CD8-positive, alpha-beta memory T cell (primary cell): ENCODE measurements at regions not wholly inside any gene's neighbourhood (a gene's known extent, or its start where the extent isn't known, plus 50 kb on each side); places are given as distances from the start of the nearest gene placed in this dataset.

Source experiments
- CTCF ChIA-PET: fragments of 350-600 bp; sonication (Branson Sonifier 250); formaldehyde crosslinking; loops from one replicate; lab custom pipeline; 2021; ENCODE audit warnings: antibody characterized with exemption; lab: Charles Lee
- POLR2A ChIA-PET: fragments of 350-600 bp; sonication (Branson Sonifier 250); formaldehyde crosslinking; loops from one replicate; lab custom pipeline; 2021; ENCODE audit warnings: antibody characterized with exemption; lab: Charles Lee
- DNase-seq, 5 donors: peaks; one replicate each; pipeline versions ENCODE4 v3.0.0 to v3.0.0-alpha.2; 2020 to 2022; ENCODE audit warnings: mixed read lengths in 1 of 5
- H3K27ac ChIP-seq: one replicate; pipeline ENCODE4 v1.7.0; 2013; ENCODE audit warnings: low read depth, mild to moderate bottlenecking, low read length, moderate library complexity
- H3K27me3 ChIP-seq: 2 replicates; pipeline ENCODE4 v1.7.0; 2013; ENCODE audit warnings: low read length, mild to moderate bottlenecking; ENCODE audit not compliant: insufficient read depth, poor library complexity, severe bottlenecking
- H3K36me3 ChIP-seq: 2 replicates; pipeline ENCODE4 v1.7.0; 2013; ENCODE audit warnings: mild to moderate bottlenecking, low read length, moderate library complexity; ENCODE audit not compliant: insufficient read depth
- H3K4me1 ChIP-seq: 2 replicates; pipeline ENCODE4 v1.7.0; 2013; ENCODE audit warnings: mild to moderate bottlenecking, low read length, moderate library complexity; ENCODE audit not compliant: insufficient read depth
- H3K4me3 ChIP-seq: 2 replicates; pipeline ENCODE4 v1.7.0; 2013; ENCODE audit warnings: mild to moderate bottlenecking, low read length
- H3K9me3 ChIP-seq: 2 replicates; pipeline ENCODE4 v1.7.0; 2013; ENCODE audit warnings: mild to moderate bottlenecking, low read length
- H3K27ac Mint-ChIP-seq, 8 donors: one replicate each; pipeline ENCODE4 v1.8.0; 2020 to 2021; ENCODE audit warnings: mixed read lengths in 8 of 8, mild to moderate bottlenecking in 6 of 8, inconsistent platforms in 3 of 8, moderate library complexity in 3 of 8
- H3K27me3 Mint-ChIP-seq, 2 donors: one replicate each; pipeline ENCODE4 v1.8.0; 2020 to 2021; ENCODE audit warnings: mixed read lengths in 2 of 2, mild to moderate bottlenecking in 1 of 2, moderate library complexity in 1 of 2
- H3K36me3 Mint-ChIP-seq, 3 donors: one replicate each; pipeline ENCODE4 v1.8.0; 2020 to 2021; ENCODE audit warnings: mixed read lengths in 3 of 3, inconsistent platforms in 1 of 3, mild to moderate bottlenecking in 1 of 3
- H3K4me1 Mint-ChIP-seq, 3 donors: one replicate each; pipeline ENCODE4 v1.8.0; 2020 to 2021; ENCODE audit warnings: mixed read lengths in 3 of 3, inconsistent platforms in 1 of 3, mild to moderate bottlenecking in 1 of 3
- H3K4me3 Mint-ChIP-seq, 7 donors: one replicate each; pipeline ENCODE4 v1.8.0; 2020 to 2021; ENCODE audit warnings: mixed read lengths in 7 of 7, mild to moderate bottlenecking in 6 of 7, moderate library complexity in 4 of 7, inconsistent platforms in 2 of 7
- H3K9me3 Mint-ChIP-seq, 5 donors: one replicate each; pipeline ENCODE4 v1.8.0; 2020 to 2022; ENCODE audit warnings: mixed read lengths in 5 of 5, mild to moderate bottlenecking in 3 of 5, moderate library complexity in 2 of 5, inconsistent platforms in 1 of 5

- Histone ChIP-seq H3K4me1 (no peaks in the 10 kb centered on the region), H3K4me3 (no peak overlapping the region), H3K27me3 (no peaks in the 10 kb centered on the region), H3K36me3 (no peaks in the 10 kb centered on the region), H3K9me3 (no peaks in the 10 kb centered on the region), H3K27ac (no peak overlapping the region)
- H3K4me3 Mint-ChIP-seq = no peak overlapping the region
- H3K36me3 Mint-ChIP-seq = no peaks in the 10 kb centered on the region
- no peaks in the 10 kb centered on the region for H3K9me3 Mint-ChIP-seq
- H3K4me1 Mint-ChIP-seq = no peaks in the 10 kb centered on the region
- no peak overlapping the region for H3K27ac Mint-ChIP-seq
- peaks cover 0 to 16% of the 10 kb centered on the region in 2 donors for H3K27me3 Mint-ChIP-seq
- no peak for DNase-seq
- ChIA-PET POLR2A (no interaction called here), CTCF (no interaction called here)
These were observed 52.9 kb upstream of the HDDC2 start for GRCh38 chr6:125354649-125355048.

GRCh38 chr6:125356884-125357283 is 55.1 kb upstream of the HDDC2 start:
- no peak overlapping the region for H3K27ac ChIP-seq
- H3K4me1 ChIP-seq = no peaks in the 10 kb centered on the region
- no peak overlapping the region for H3K4me3 Mint-ChIP-seq
- ChIA-PET POLR2A (no interaction called here), CTCF (no interaction called here)
- DNase-seq = no peak
- no peaks in the 10 kb centered on the region for H3K9me3 ChIP-seq
- H3K4me3 ChIP-seq = no peak overlapping the region
- H3K27me3 Mint-ChIP-seq = peaks cover 3 to 11% of the 10 kb centered on the region in 2 donors
- no peaks in the 10 kb centered on the region for H3K4me1 Mint-ChIP-seq
- H3K36me3 ChIP-seq = no peaks in the 10 kb centered on the region
- peaks cover 0 to 3% (median 0%) of the 10 kb centered on the region in 5 donors for H3K9me3 Mint-ChIP-seq
- peak overlapping the region in 1 of 8 donors; percentile 34 for H3K27ac Mint-ChIP-seq
- H3K36me3 Mint-ChIP-seq = no peaks in the 10 kb centered on the region
- no peaks in the 10 kb centered on the region for H3K27me3 ChIP-seq

GRCh38 chr6:125357515-125358256 is 55.9 kb upstream of the HDDC2 start:
- no peak overlapping the region for H3K27ac Mint-ChIP-seq
- H3K36me3 Mint-ChIP-seq = peaks cover 0 to 2% (median 0%) of the 10 kb centered on the region in 3 donors
- ChIA-PET CTCF (no interaction called here), POLR2A (no interaction called here)
- H3K4me3 Mint-ChIP-seq = no peak overlapping the region
- Histone ChIP-seq H3K27ac (no peak overlapping the region), H3K27me3 (no peaks in the 10 kb centered on the region), H3K4me3 (no peak overlapping the region), H3K36me3 (no peaks in the 10 kb centered on the region), H3K9me3 (no peaks in the 10 kb centered on the region), H3K4me1 (no peaks in the 10 kb centered on the region)
- peaks cover 0 to 3% (median 0%) of the 10 kb centered on the region in 5 donors for H3K9me3 Mint-ChIP-seq
- peaks cover 3 to 19% of the 10 kb centered on the region in 2 donors for H3K27me3 Mint-ChIP-seq
- peak in 1 of 5 donors; percentile 2 for DNase-seq
- H3K4me1 Mint-ChIP-seq = peaks cover 0 to 3% (median 0%) of the 10 kb centered on the region in 3 donors

- no peak for DNase-seq
- H3K9me3 Mint-ChIP-seq = peaks cover 0 to 3% (median 0%) of the 10 kb centered on the region in 5 donors
- H3K4me3 Mint-ChIP-seq = no peak overlapping the region
- Histone ChIP-seq H3K27ac (no peak overlapping the region), H3K4me1 (no peaks in the 10 kb centered on the region), H3K9me3 (no peaks in the 10 kb centered on the region), H3K36me3 (no peaks in the 10 kb centered on the region), H3K27me3 (no peaks in the 10 kb centered on the region), H3K4me3 (no peak overlapping the region)
- no peak overlapping the region for H3K27ac Mint-ChIP-seq
- POLR2A ChIA-PET = no interaction called here
- H3K4me1 Mint-ChIP-seq = peaks cover 0 to 5% (median 0%) of the 10 kb centered on the region in 3 donors
- CTCF ChIA-PET = no interaction called here
- H3K27me3 Mint-ChIP-seq = peaks cover 3 to 25% of the 10 kb centered on the region in 2 donors
- H3K36me3 Mint-ChIP-seq = peaks cover 0 to 3% (median 0%) of the 10 kb centered on the region in 3 donors
These were observed 57.1 kb upstream of the HDDC2 start for GRCh38 chr6:125358898-125359297.

GRCh38 chr6:125361868-125362267 is 60.1 kb upstream of the HDDC2 start:
- no peaks in the 10 kb centered on the region for H3K9me3 ChIP-seq
- no peak overlapping the region for H3K27ac ChIP-seq
- DNase-seq = no peak
- ChIA-PET CTCF (no interaction called here), POLR2A (no interaction called here)
- H3K9me3 Mint-ChIP-seq = peaks cover 0 to 3% (median 0%) of the 10 kb centered on the region in 5 donors
- H3K27me3 ChIP-seq = no peaks in the 10 kb centered on the region
- H3K4me3 Mint-ChIP-seq = no peak overlapping the region
- peaks cover 0 to 5% (median 0%) of the 10 kb centered on the region in 3 donors for H3K4me1 Mint-ChIP-seq
- peaks cover 10 to 49% of the 10 kb centered on the region in 2 donors for H3K27me3 Mint-ChIP-seq
- H3K4me3 ChIP-seq = no peak overlapping the region
- no peaks in the 10 kb centered on the region for H3K36me3 ChIP-seq
- H3K27ac Mint-ChIP-seq = no peak overlapping the region
- no peaks in the 10 kb centered on the region for H3K4me1 ChIP-seq
- peaks cover 0 to 3% (median 0%) of the 10 kb centered on the region in 3 donors for H3K36me3 Mint-ChIP-seq

- Histone ChIP-seq H3K36me3 (no peaks in the 10 kb centered on the region), H3K27ac (no peak overlapping the region), H3K4me3 (no peak overlapping the region), H3K9me3 (no peaks in the 10 kb centered on the region), H3K4me1 (no peaks in the 10 kb centered on the region), H3K27me3 (no peaks in the 10 kb centered on the region)
- CTCF ChIA-PET = no interaction called here
- H3K4me1 Mint-ChIP-seq = peaks cover 0 to 5% (median 0%) of the 10 kb centered on the region in 3 donors
- POLR2A ChIA-PET = no interaction called here
- peaks cover 0 to 3% (median 0%) of the 10 kb centered on the region in 3 donors for H3K36me3 Mint-ChIP-seq
- H3K4me3 Mint-ChIP-seq = peak overlapping the region in 2 of 7 donors; percentile 15 to 45
- H3K27me3 Mint-ChIP-seq = peaks cover 10 to 54% of the 10 kb centered on the region in 2 donors
- H3K9me3 Mint-ChIP-seq = peaks cover 0 to 3% (median 0%) of the 10 kb centered on the region in 5 donors
- no peak for DNase-seq
- H3K27ac Mint-ChIP-seq = no peak overlapping the region
These were observed 61.5 kb upstream of the HDDC2 start for GRCh38 chr6:125363039-125363823.

- H3K4me1 ChIP-seq = no peaks in the 10 kb centered on the region
- H3K4me3 Mint-ChIP-seq = no peak overlapping the region
- H3K36me3 Mint-ChIP-seq = peaks cover 0 to 3% (median 0%) of the 10 kb centered on the region in 3 donors
- H3K27ac Mint-ChIP-seq = no peak overlapping the region
- no peak overlapping the region for H3K4me3 ChIP-seq
- no peak for DNase-seq
- ChIA-PET CTCF (no interaction called here), POLR2A (no interaction called here)
- H3K4me1 Mint-ChIP-seq = peaks cover 0 to 5% (median 0%) of the 10 kb centered on the region in 3 donors
- no peak overlapping the region for H3K27ac ChIP-seq
- peaks cover 0 to 3% (median 0%) of the 10 kb centered on the region in 5 donors for H3K9me3 Mint-ChIP-seq
- H3K27me3 Mint-ChIP-seq = peaks cover 10 to 56% of the 10 kb centered on the region in 2 donors
- no peaks in the 10 kb centered on the region for H3K36me3 ChIP-seq
- H3K9me3 ChIP-seq = no peaks in the 10 kb centered on the region
- no peaks in the 10 kb centered on the region for H3K27me3 ChIP-seq
These were observed 62.0 kb upstream of the HDDC2 start for GRCh38 chr6:125363824-125364165.

GRCh38 chr6:125365230-125365629 is 63.5 kb upstream of the HDDC2 start:
- Mint-ChIP-seq H3K27me3 (peaks cover 12 to 55% of the 10 kb centered on the region in 2 donors), H3K9me3 (peaks cover 0 to 3% (median 0%) of the 10 kb centered on the region in 5 donors), H3K27ac (no peak overlapping the region), H3K4me3 (no peak overlapping the region), H3K4me1 (peaks cover 0 to 5% (median 0%) of the 10 kb centered on the region in 3 donors), H3K36me3 (peaks cover 0 to 3% (median 0%) of the 10 kb centered on the region in 3 donors)
- CTCF ChIA-PET = no interaction called here
- POLR2A ChIA-PET = no interaction called here
- Histone ChIP-seq H3K36me3 (no peaks in the 10 kb centered on the region), H3K9me3 (no peaks in the 10 kb centered on the region), H3K27ac (no peak overlapping the region), H3K27me3 (no peaks in the 10 kb centered on the region), H3K4me1 (no peaks in the 10 kb centered on the region), H3K4me3 (no peak overlapping the region)
- DNase-seq = no peak
